ENCODE measurements at regions not wholly inside any gene's neighbourhood (a gene's known extent, or its start where the extent isn't known, plus 50 kb on each side); places are given as distances from the start of the nearest gene placed in this dataset.

GRCh38 chr1:168864266-168864665, 135.3 kb upstream of the DPT start:
- CTCF ChIA-PET (ENCODE audit: low intra/inter-chr PET ratio, low total read pairs), result no interaction called here
- TF ChIP-seq ATF1 (CRISPR knock-in tag; IDR thresholded peaks at IDR 0.05) (no peak), ZNF253 (CRISPR knock-in tag; IDR thresholded peaks at IDR 0.05; ENCODE audit: borderline replicate concordance) (no peak), MAF1 (CRISPR knock-in tag; IDR thresholded peaks at IDR 0.05; ENCODE audit: borderline replicate concordance) (no peak), ZNF260 (CRISPR knock-in tag; IDR thresholded peaks at IDR 0.05; ENCODE audit: borderline replicate concordance, low read depth) (no peak), MAFK (conservative IDR thresholded peaks at IDR 0.05 in 1 of 2, IDR thresholded peaks at IDR 0.05 in 1 of 2; ENCODE audit: low read length in 2 of 2) (no peak), ZFAT (CRISPR knock-in tag; conservative IDR thresholded peaks at IDR 0.05) (no peak), ELF4 (CRISPR knock-in tag; IDR thresholded peaks at IDR 0.05; ENCODE audit: borderline replicate concordance) (no peak)
- FAIRE-seq (no peak), DNase-seq (ENCODE audit: low spot score) (no peak), ATAC-seq (no peak)
- Histone ChIP-seq H3K9ac (ENCODE audit: insufficient read depth, low read depth, low read length) (no peak overlapping the region), H3K79me2 (ENCODE audit: insufficient read depth, low read length) (no peaks in the 10 kb centered on the region), H3K4me1 (ENCODE audit: insufficient read depth, low read length) (peaks cover 45% of the 10 kb centered on the region), H4K20me1 (ENCODE audit: insufficient read depth, low read length) (no peaks in the 10 kb centered on the region), H3K4me2 (ENCODE audit: low read depth, low read length) (no peak overlapping the region), H3K4me3 (replicated peaks in 1 of 3; ENCODE audit: insufficient read depth in 1 of 3, low read depth in 2 of 3, low read length in 3 of 3) (no peak overlapping the region), H3K36me3 (replicated peaks in 1 of 2; ENCODE audit: control insufficient read depth in 1 of 2, insufficient read depth in 2 of 2, low read length in 2 of 2) (no peaks in the 10 kb centered on the region), H3K27me3 (ENCODE audit: control insufficient read depth in 1 of 2, insufficient read depth in 2 of 2, low read length in 2 of 2) (no peaks in the 10 kb centered on the region; a peak in 1 of 5 replicates), H3K9me3 (ENCODE audit: low read length) (peaks cover 19% of the 10 kb centered on the region), H2AFZ (ENCODE audit: low read length) (no peak overlapping the region), H3K27ac (ENCODE audit: extremely low read length, insufficient read depth, low read length) (no peak overlapping the region)
- POLR2A ChIA-PET, result no interaction called here
- intact Hi-C loops (cut with micrococcal nuclease; ENCODE audit: unreplicated experiment) (no loop called here), in situ Hi-C loops (cut with HindIII; ENCODE audit: extremely low pct_ligation_motif_present, low pct_unique_long_range_greater_than_20kb) (no loop called here)
- no TSS peak for BruUV-seq (replicated peaks)

- DNase-seq (ENCODE audit: low spot score) (no peak), ATAC-seq (no peak), FAIRE-seq (no peak)
- WGBS (ENCODE audit: low lambda C conversion rate), result 36% methylated on average over 4 of the region's 4 CpGs
- Histone ChIP-seq H3K4me3 (replicated peaks in 1 of 3; ENCODE audit: insufficient read depth in 1 of 3, low read depth in 2 of 3, low read length in 3 of 3) (no peak overlapping the region), H3K9ac (ENCODE audit: insufficient read depth, low read depth, low read length) (no peak overlapping the region), H3K9me3 (ENCODE audit: low read length) (peaks cover 19% of the 10 kb centered on the region), H3K4me2 (ENCODE audit: low read depth, low read length) (no peak overlapping the region), H3K27me3 (ENCODE audit: control insufficient read depth in 1 of 2, insufficient read depth in 2 of 2, low read length in 2 of 2) (no peaks in the 10 kb centered on the region; a peak in 1 of 5 replicates), H3K4me1 (ENCODE audit: insufficient read depth, low read length) (peaks cover 35% of the 10 kb centered on the region), H3K36me3 (replicated peaks in 1 of 2; ENCODE audit: control insufficient read depth in 1 of 2, insufficient read depth in 2 of 2, low read length in 2 of 2) (no peaks in the 10 kb centered on the region), H3K79me2 (ENCODE audit: insufficient read depth, low read length) (no peaks in the 10 kb centered on the region), H3K27ac (ENCODE audit: extremely low read length, insufficient read depth, low read length) (no peak overlapping the region), H4K20me1 (ENCODE audit: insufficient read depth, low read length) (no peaks in the 10 kb centered on the region), H2AFZ (ENCODE audit: low read length) (no peak overlapping the region)
- ChIA-PET CTCF (ENCODE audit: low intra/inter-chr PET ratio, low total read pairs) (no interaction called here), POLR2A (no interaction called here)
- no TSS peak for BruUV-seq (replicated peaks)
- in situ Hi-C loops (cut with HindIII; ENCODE audit: extremely low pct_ligation_motif_present, low pct_unique_long_range_greater_than_20kb), result no loop called here
- intact Hi-C loops (cut with micrococcal nuclease; ENCODE audit: unreplicated experiment), result no loop called here
- TF ChIP-seq ZFP36L2 (CRISPR knock-in tag; IDR thresholded peaks at IDR 0.05) (no peak), SATB2 (CRISPR knock-in tag; IDR thresholded peaks at IDR 0.05) (no peak), SNRNP70 (IDR thresholded peaks at IDR 0.05; ENCODE audit: low read depth, low read length) (no peak), ZXDC (CRISPR knock-in tag; IDR thresholded peaks at IDR 0.05) (no peak), NFKBIZ (CRISPR knock-in tag; IDR thresholded peaks at IDR 0.05) (no peak), ZC3H13 (CRISPR knock-in tag; IDR thresholded peaks at IDR 0.05) (no peak), ZNF24 (IDR thresholded peaks at IDR 0.05) (no peak), ZNF777 (CRISPR knock-in tag; IDR thresholded peaks at IDR 0.05) (no peak), MIER3 (CRISPR knock-in tag; IDR thresholded peaks at IDR 0.05; ENCODE audit: borderline replicate concordance) (no peak), SMARCC2 (IDR thresholded peaks at IDR 0.05) (no peak), CCAR2 (optimal IDR thresholded peaks at IDR 0.05; ENCODE audit: low read depth, low read length) (no peak), ZNF367 (CRISPR knock-in tag; IDR thresholded peaks at IDR 0.05; ENCODE audit: borderline replicate concordance) (no peak)
Observed at GRCh38 chr1:168865850-168866620, 137.0 kb upstream of the DPT start.
